GM12878 (cell line): ENCODE measurements at regions not wholly inside any gene's neighbourhood (a gene's known extent, or its start where the extent isn't known, plus 50 kb on each side); places are given as distances from the start of the nearest gene placed in this dataset.

ENCODE experiments used
- ATAC-seq: fragments of 200-7000 bp; cut with Tn5 transposase; 3 replicates; pipeline ENCODE4 v1.9.1; 2020; ENCODE audit warnings: mild to moderate bottlenecking, moderate library complexity
- BruUV-seq: library from RNA; stranded (reverse); fragments of 400-500 nt; replicated peaks from 2 replicates; lab custom pipeline; 2021; lab: Mats Ljungman, UMichigan
- CTCF ChIA-PET: fragments of 300-600 bp; sonication (Branson Sonifier 250); formaldehyde crosslinking; extraction: SDS; loops from one replicate; lab custom pipeline; 2021; ENCODE audit warnings: inconsistent platforms; lab: Yijun Ruan, JAX
- POLR2A ChIA-PET: fragments of 350-600 bp; formaldehyde crosslinking; extraction: SDS; loops from one replicate; lab custom pipeline; 2021; ENCODE audit warnings: inconsistent platforms; lab: Charles Lee
- RAD21 ChIA-PET: fragments of 300-600 bp; sonication (Branson Sonifier 250); formaldehyde crosslinking; loops from one replicate; lab custom pipeline; 2023; ENCODE audit warnings: antibody characterized with exemption; ENCODE audit not compliant: unreplicated experiment; lab: Charles Lee
- SMC1A ChIA-PET: fragments of 300-600 bp; sonication (Branson Sonifier 250); formaldehyde crosslinking; loops from one replicate; lab custom pipeline; 2023; ENCODE audit not compliant: unreplicated experiment, uncharacterized antibody; lab: Charles Lee
- DNase-seq: peaks from one replicate; pipeline ENCODE4 v3.0.0-alpha.2; 2011; ENCODE audit warnings: low read depth, low spot score
- FAIRE-seq: peaks from 3 replicates; lab custom pipeline; 2011; peaks lifted over from hg19 to GRCh38; lab: Jason Lieb, UNC
- H2AFZ ChIP-seq: 2 replicates; pipeline ENCODE4 v1.6.0; 2011; ENCODE audit warnings: low read depth, low read length, control low read depth; ENCODE audit not compliant: control insufficient read depth
- H3K27ac ChIP-seq: 2 replicates; pipeline ENCODE4 v1.5.1; 2011; ENCODE audit warnings: control low read depth; ENCODE audit not compliant: control insufficient read depth, insufficient read depth
- H3K27me3 ChIP-seq, 2 experiments: replicated peaks in 1 of 2; 2 replicates each; pipeline versions ENCODE4 v1.6.0 to v1.6.1; 2011; ENCODE audit warnings: low read length in 1 of 2; ENCODE audit not compliant: control insufficient read depth in 2 of 2, insufficient read depth in 2 of 2
- H3K36me3 ChIP-seq, 2 experiments: 2 replicates each; pipeline ENCODE4 v1.5.1; 2011; ENCODE audit warnings: low read length in 1 of 2; ENCODE audit not compliant: control insufficient read depth in 2 of 2, insufficient read depth in 2 of 2
- H3K4me1 ChIP-seq: 2 replicates; pipeline ENCODE4 v1.6.1; 2011; ENCODE audit warnings: mild to moderate bottlenecking, low read length, moderate library complexity, mixed read lengths; ENCODE audit not compliant: control insufficient read depth, insufficient read depth
- H3K4me2 ChIP-seq: 2 replicates; pipeline ENCODE4 v1.6.0; 2011; ENCODE audit warnings: control low read depth; ENCODE audit not compliant: control insufficient read depth, insufficient read depth
- H3K4me3 ChIP-seq: fragments of 200-600 bp; sonication (generic); 2 replicates; pipeline ENCODE4 v1.5.1; 2016
- H3K79me2 ChIP-seq: 2 replicates; pipeline ENCODE4 v1.6.0; 2011; ENCODE audit warnings: low read length; ENCODE audit not compliant: control insufficient read depth, insufficient read depth
- H3K9ac ChIP-seq: 2 replicates; pipeline ENCODE4 v1.8.0; 2011; ENCODE audit warnings: low read length, control low read depth, mixed read lengths; ENCODE audit not compliant: control insufficient read depth, insufficient read depth
- H3K9me3 ChIP-seq: replicated peaks from 3 replicates; pipeline ENCODE4 v1.5.1; 2011; ENCODE audit warnings: mild to moderate bottlenecking, low read length; ENCODE audit not compliant: control insufficient read depth, insufficient read depth
- H4K20me1 ChIP-seq: 2 replicates; pipeline ENCODE4 v1.6.0; 2011; ENCODE audit not compliant: control insufficient read depth, insufficient read depth
- BCL11A ChIP-seq: IDR thresholded peaks from 2 replicates; pipeline ENCODE4 v1.6.1; 2011; ENCODE audit warnings: low read depth, low read length
- BCL3 ChIP-seq: IDR thresholded peaks from 2 replicates; pipeline ENCODE4 v1.6.1; 2011; ENCODE audit warnings: borderline replicate concordance, low read depth, mild to moderate bottlenecking, moderate library complexity, low read length; ENCODE audit not compliant: insufficient read depth, poor library complexity, severe bottlenecking
- CHD4 ChIP-seq: fragments of 200-600 bp; sonication (generic); IDR thresholded peaks from 2 replicates; pipeline ENCODE4 v1.6.1; 2016; ENCODE audit warnings: mild to moderate bottlenecking
- CREM ChIP-seq: IDR thresholded peaks from 2 replicates; pipeline ENCODE4 v1.6.1; 2014; ENCODE audit warnings: antibody characterized with exemption, low read depth
- FOXM1 ChIP-seq: IDR thresholded peaks from 2 replicates; pipeline ENCODE4 v1.6.1; 2012; ENCODE audit warnings: low read depth, mild to moderate bottlenecking, inconsistent platforms, low read length, moderate library complexity
- HDGF ChIP-seq: fragments of 450-650 bp; IDR thresholded peaks from 2 replicates; pipeline ENCODE4 v1.6.1; 2016; ENCODE audit warnings: antibody characterized with exemption
- IKZF2 ChIP-seq, 2 experiments: fragments of 450-650 bp; IDR thresholded peaks; 2 replicates each; pipeline ENCODE4 v1.6.1; 2017; ENCODE audit warnings: mild to moderate bottlenecking in 2 of 2, moderate library complexity in 2 of 2
- JUNB ChIP-seq: IDR thresholded peaks from 2 replicates; pipeline ENCODE4 v1.6.1; 2016; ENCODE audit warnings: antibody characterized with exemption, mild to moderate bottlenecking
- MAX ChIP-seq: IDR thresholded peaks from 2 replicates; pipeline ENCODE4 v1.6.1; 2012; ENCODE audit warnings: low read depth, low read length, improper control_type of control experiment
- MEF2A ChIP-seq: IDR thresholded peaks from 2 replicates; pipeline ENCODE4 v1.6.1; 2011; ENCODE audit warnings: low read depth, mild to moderate bottlenecking, low read length, moderate library complexity; ENCODE audit not compliant: insufficient read depth
- NFYA ChIP-seq: IDR thresholded peaks from 2 replicates; pipeline ENCODE4 v1.6.1; 2011; ENCODE audit warnings: low read depth, mild to moderate bottlenecking, low read length, improper control_type of control experiment, borderline replicate concordance
- NR2C1 ChIP-seq: fragments of 450-650 bp; IDR thresholded peaks from 2 replicates; pipeline ENCODE4 v1.6.1; 2017; ENCODE audit warnings: antibody characterized with exemption, mild to moderate bottlenecking, moderate library complexity
- RB1 ChIP-seq: fragments of 450-650 bp; formaldehyde crosslinking; IDR thresholded peaks from 2 replicates; pipeline ENCODE4 v1.6.1; 2017; ENCODE audit warnings: mild to moderate bottlenecking, borderline replicate concordance
- RFX5 ChIP-seq: IDR thresholded peaks from 2 replicates; pipeline ENCODE4 v1.6.1; 2011; ENCODE audit warnings: low read depth, low read length, improper control_type of control experiment
- RUNX3 ChIP-seq: IDR thresholded peaks from 2 replicates; pipeline ENCODE4 v1.6.1; 2012; ENCODE audit warnings: low read length, inconsistent platforms
- SKIL ChIP-seq: fragments of 450-650 bp; IDR thresholded peaks from 2 replicates; pipeline ENCODE4 v1.6.1; 2017; ENCODE audit warnings: mild to moderate bottlenecking, low read depth, inconsistent platforms; ENCODE audit not compliant: poor library complexity, severe bottlenecking
- SMAD1 ChIP-seq: fragments of 450-650 bp; IDR thresholded peaks from 2 replicates; pipeline ENCODE4 v1.6.1; 2018; ENCODE audit warnings: mild to moderate bottlenecking, low read depth; ENCODE audit not compliant: partially characterized antibody
- SMC3 ChIP-seq: IDR thresholded peaks from 2 replicates; pipeline ENCODE4 v1.6.1; 2011; ENCODE audit warnings: low read length, improper control_type of control experiment, borderline replicate concordance
- SP1 ChIP-seq: IDR thresholded peaks from one replicate; pipeline ENCODE4 v1.6.1; 2011; ENCODE audit warnings: low read depth, low read length
- STAT3 ChIP-seq: IDR thresholded peaks from 2 replicates; pipeline ENCODE4 v1.6.1; 2011; ENCODE audit warnings: low read depth, low read length, improper control_type of control experiment
- TBL1XR1 ChIP-seq: IDR thresholded peaks from 2 replicates; pipeline ENCODE4 v1.6.1; 2012; ENCODE audit warnings: low read depth, low read length, improper control_type of control experiment
- TCF3 ChIP-seq: IDR thresholded peaks from 2 replicates; pipeline ENCODE4 v1.6.1; 2012; ENCODE audit warnings: low read depth, mild to moderate bottlenecking, low read length, borderline replicate concordance; ENCODE audit not compliant: insufficient read depth
- WGBS: methylation state at CpG from one replicate; pipeline ENCODE4 v1.1.6; 2016; ENCODE audit warnings: low lambda C conversion rate; ENCODE audit not compliant: insufficient replicate concordance, insufficient coverage; ENCODE audit errors: missing lambda C conversion rate; 5-methylcytosine and 5-hydroxymethylcytosine counted together
- in situ Hi-C: fragments of 300-500 bp; cut with MboI; formaldehyde crosslinking; loops from 9 replicates; pipeline ENCODE4 v1.14.3; 2018; ENCODE audit warnings: mixed read lengths
- intact Hi-C: fragments of 100-400 bp; cut with micrococcal nuclease; formaldehyde crosslinking; loops from one replicate; pipeline ENCODE4 v1.14.2; 2022; ENCODE audit not compliant: unreplicated experiment

GRCh38 chr1:58922302-58923089 lies 138.6 kb upstream of the JUN start:
- no peak overlapping the region for H2AFZ ChIP-seq
- WGBS = 36% methylated on average over 13 of the region's 13 CpGs
- DNase-seq = peak; percentile 50
- no peaks in the 10 kb centered on the region for H4K20me1 ChIP-seq
- intact Hi-C loops (no loop called here), in situ Hi-C loops (no loop called here)
- ChIA-PET RAD21 (interaction anchor here (1.4 to 1.6 kb wide), 2 partner anchors 19 to 46 kb away, joined by 4 read pairs; no protein-coding TSS in a partner anchor), SMC1A (interaction anchor here (0.6 to 0.7 kb wide), 3 partner anchors 45 to 160 kb away, joined by 3 read pairs; no protein-coding TSS in a partner anchor), CTCF (no interaction called here), POLR2A (no interaction called here)
- no peaks in the 10 kb centered on the region for H3K27me3 ChIP-seq
- H3K4me3 ChIP-seq = no peak overlapping the region
- no peaks in the 10 kb centered on the region for H3K36me3 ChIP-seq
- H3K4me2 ChIP-seq = no peak overlapping the region
- H3K27ac ChIP-seq = no peak overlapping the region
- no peak overlapping the region for H3K9ac ChIP-seq
- no peak for FAIRE-seq
- H3K9me3 ChIP-seq = no peaks in the 10 kb centered on the region
- ATAC-seq = peak; percentile 66
- BruUV-seq = no TSS peak
- no peaks in the 10 kb centered on the region for H3K79me2 ChIP-seq
- H3K4me1 ChIP-seq = peaks cover 12% of the 10 kb centered on the region
- TF ChIP-seq MEF2A (no peak), HDGF (no peak), TCF3 (no peak), RFX5 (no peak), BCL3 (no peak), CREM (no peak), IKZF2 (IDR thresholded peaks at IDR 0.05) (peak in 1 of 2 experiments; percentile 27; a peak in 1 of 4 replicates), RB1 (no peak), SMC3 (no peak), JUNB (no peak), SMAD1 (no peak), TBL1XR1 (no peak), STAT3 (no peak), RUNX3 (peak; percentile 71), SP1 (no peak), NR2C1 (no peak), BCL11A (no peak), CHD4 (no peak), NFYA (no peak), FOXM1 (no peak), SKIL (peak; percentile 33), MAX (no peak)
